HG03378 (cell line): ENCODE measurements at regions not wholly inside any gene's neighbourhood (a gene's known extent, or its start where the extent isn't known, plus 50 kb on each side); places are given as distances from the start of the nearest gene placed in this dataset.

Source experiments
- ATAC-seq: cut with Tn5 transposase; IDR thresholded peaks from one replicate; pipeline ENCODE4 v1.9.1; 2021; ENCODE audit warnings: mild to moderate bottlenecking, moderate library complexity; ENCODE audit not compliant: unreplicated experiment

DNA sequence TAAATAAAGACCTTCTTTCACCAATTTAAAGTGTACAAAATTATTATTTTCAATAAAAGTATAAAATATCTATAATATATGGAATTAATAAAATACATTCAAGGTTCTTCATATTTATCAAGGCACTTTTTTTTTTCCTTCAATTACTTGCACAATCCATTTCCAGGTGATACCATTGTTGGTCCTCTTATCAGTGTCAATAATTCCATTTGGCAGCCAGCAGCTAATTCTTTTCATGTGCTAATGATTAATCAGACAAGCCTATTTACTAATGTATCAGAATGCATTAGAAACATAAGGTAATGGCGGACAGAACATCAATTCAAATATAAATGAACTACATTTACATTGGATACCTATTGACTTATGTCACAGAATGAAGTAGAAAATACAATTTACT, 622.2 kb downstream of the TOX3 start:
- no peak for ATAC-seq

- no peak for ATAC-seq
Measured at GRCh38 chr16:51922476-51922875, 624.5 kb downstream of the TOX3 start.

- no peak for ATAC-seq
Measured at GRCh38 chr16:51919736-51920135, 627.2 kb downstream of the TOX3 start.

DNA sequence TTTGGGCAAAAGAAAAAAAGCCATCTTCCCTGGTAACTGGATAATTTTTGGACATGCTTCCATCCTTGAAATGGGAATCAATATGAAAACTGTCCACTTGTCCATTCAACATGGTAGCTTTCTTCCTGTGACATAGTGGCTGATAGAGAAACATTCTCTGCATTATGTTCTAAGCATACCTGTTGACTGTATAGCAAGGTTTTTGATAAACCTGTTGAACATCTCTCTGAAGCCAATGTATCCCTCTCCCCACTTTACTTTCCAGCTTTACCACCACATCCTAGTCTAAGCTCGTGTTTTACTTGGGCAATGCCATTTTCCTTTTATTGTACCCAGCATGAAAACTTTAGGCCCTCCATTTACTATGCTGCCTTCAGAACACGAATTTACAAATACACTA, 630.1 kb downstream of the TOX3 start:
- no peak for ATAC-seq

- ATAC-seq, result no peak
Measured at GRCh38 chr16:51916231-51916630, 630.7 kb downstream of the TOX3 start.

DNA sequence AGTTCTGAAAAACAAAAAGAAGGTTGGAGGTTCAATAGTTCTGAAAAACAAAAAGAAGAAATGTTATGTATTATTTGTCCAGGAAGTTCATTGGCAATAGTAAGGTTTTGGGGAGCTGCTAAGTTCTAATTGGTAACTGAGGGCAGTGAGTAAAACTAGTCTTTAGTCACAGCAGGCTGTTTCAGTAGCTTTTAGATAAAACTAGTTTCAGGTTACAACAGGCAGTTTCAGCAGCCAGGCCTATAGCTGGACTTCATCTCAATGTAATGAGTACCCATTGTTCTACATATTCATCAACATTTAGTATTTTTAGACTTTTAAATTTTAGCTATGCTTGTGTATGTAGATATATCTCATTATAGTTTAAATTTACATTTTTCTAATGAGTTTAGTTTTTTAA, 639.3 kb downstream of the TOX3 start:
- ATAC-seq, result no peak

GRCh38 chr16:51900221-51900780, 646.6 kb downstream of the TOX3 start:
- ATAC-seq, result no peak

DNA sequence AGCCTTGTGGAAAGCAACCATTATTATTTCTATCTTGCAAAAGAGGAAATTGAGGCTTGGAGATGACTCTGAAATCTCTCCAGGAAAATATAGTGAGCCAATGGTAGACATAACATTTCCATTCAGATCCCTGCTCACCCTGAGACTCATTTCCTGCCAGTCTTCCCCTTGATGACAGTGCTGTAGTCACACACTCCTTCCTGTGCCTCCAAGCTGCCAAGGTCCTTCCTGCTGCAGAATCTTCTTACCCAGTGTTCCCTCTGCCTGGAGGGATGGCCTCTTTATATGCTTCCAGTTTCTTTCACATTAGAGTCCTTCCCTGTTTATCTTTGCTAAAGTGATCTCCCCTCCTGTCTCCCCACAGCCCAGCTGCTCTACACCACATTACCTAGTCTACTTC, 648.1 kb downstream of the TOX3 start:
- ATAC-seq, result no peak

DNA sequence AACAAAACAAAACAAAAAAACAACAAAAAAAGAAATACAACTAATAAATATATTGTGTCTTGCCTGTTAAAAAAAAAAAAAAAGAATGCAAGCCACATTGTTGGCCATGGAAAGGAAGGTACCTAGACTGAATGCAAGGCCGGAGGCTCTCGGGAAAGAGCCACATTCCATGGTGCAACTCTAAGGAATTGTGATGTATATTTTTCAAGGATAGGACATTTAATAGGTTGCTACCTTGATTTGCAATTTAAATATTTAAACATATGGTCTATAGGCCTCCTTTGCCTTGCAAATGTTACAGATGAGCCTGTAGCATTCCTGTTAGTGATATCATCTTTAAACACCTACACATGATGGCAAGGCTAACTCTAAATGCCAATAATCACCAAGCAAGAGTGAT, 650.9 kb downstream of the TOX3 start:
- no peak for ATAC-seq

- no peak for ATAC-seq
Measured at GRCh38 chr16:51892293-51893007, 654.5 kb downstream of the TOX3 start.

GRCh38 chr16:51888534-51888933, 658.4 kb downstream of the TOX3 start:
- ATAC-seq, result no peak

DNA sequence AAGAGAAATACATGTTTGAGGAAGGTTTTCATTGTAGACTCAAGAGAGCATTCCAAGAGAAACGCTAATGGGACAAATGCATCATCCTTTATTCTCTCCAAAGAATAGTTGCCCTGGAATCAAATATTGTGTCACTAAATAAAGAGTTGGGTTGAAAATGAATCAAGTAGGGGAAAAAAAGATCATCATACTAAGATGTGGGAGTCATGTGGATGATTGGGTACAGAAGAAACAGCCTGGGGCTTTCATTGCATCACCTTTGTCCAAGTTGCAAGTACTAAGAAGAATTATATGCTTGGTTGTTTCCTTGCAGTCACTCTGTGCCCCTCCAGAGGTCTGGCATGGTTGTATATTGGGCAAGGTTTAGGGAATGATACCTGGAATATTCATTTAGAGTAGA, 658.9 kb downstream of the TOX3 start:
- no peak for ATAC-seq

DNA sequence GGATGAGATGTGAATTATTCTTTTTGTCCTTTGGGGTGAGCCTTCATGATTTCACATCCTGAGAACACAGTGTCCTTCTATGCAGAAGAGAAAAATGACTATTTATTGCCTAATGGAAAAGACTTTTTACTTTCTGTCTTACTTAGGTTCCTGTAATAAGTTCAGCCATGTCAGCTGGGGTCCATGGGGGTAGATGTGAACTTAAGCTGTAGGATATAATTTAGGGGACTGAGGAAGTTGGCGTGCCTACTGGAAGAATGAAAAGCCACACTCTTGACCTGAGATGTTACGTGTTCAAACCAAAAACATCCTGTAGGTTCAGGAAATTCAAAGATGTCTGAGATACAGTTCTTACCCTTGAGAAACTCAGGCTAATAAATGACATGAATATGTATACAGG, 660.5 kb downstream of the TOX3 start:
- ATAC-seq, result no peak

GRCh38 chr16:51884773-51885172, 662.2 kb downstream of the TOX3 start:
- ATAC-seq, result no peak

DNA sequence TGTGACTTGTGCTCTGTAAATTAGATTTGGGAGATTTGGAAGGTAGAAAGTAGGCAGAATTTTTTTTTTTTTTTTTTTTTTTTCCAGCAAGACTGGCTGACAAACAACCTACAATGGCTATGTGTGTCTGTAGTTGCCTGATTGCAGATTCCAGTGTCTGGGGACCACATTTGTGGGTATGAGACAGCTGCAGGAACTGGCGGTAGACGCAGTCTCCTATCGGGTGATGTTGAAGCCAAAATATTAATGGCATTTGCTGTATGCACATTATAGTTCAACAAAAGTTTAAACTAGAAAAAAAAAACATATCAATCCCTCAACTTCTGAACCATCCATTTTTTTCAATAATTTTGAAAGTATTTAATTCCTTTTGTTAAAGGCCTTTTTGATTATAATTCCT, 665.2 kb downstream of the TOX3 start:
- no peak for ATAC-seq

GRCh38 chr16:51880776-51881175, 666.2 kb downstream of the TOX3 start:
- ATAC-seq, result no peak

GRCh38 chr16:51877686-51878085, 669.3 kb downstream of the TOX3 start:
- no peak for ATAC-seq

- ATAC-seq, result no peak
Measured at GRCh38 chr16:51876934-51877333, 670.0 kb downstream of the TOX3 start.

DNA sequence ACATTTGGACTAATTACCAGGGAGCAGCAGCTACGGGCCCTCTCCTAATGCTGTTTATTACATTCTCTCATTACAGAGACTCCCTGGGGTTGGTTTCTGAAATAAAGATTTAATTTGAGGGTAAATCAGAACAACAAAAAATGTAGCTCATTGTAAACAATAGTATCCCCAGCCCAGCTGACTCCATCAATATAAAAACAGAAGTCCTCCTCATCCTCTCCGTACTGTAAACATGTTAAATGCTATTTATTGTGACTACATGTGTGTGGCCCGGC, 670.4 kb downstream of the TOX3 start:
- ATAC-seq, result no peak

- ATAC-seq, result no peak
Measured at GRCh38 chr16:51875834-51876600, 670.9 kb downstream of the TOX3 start.

DNA sequence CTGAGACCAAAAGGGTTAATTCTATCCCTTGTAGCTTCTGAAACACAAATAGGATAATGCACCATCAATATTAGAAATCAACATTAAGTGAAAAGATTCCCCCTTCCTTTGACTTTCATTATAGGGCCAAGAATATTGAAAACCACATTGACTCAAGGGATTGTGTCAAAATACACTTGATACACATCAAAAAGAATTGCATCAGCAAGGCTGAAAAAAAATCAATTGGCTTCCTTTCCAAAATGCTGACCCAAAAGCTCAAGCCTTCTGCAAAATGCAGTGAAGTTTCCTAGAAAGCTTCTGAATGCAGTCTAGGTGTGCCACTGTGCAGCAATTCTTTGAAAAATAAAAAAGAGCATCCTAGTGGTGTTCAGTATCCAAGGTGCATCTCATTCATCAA, 674.4 kb downstream of the TOX3 start:
- no peak for ATAC-seq

DNA sequence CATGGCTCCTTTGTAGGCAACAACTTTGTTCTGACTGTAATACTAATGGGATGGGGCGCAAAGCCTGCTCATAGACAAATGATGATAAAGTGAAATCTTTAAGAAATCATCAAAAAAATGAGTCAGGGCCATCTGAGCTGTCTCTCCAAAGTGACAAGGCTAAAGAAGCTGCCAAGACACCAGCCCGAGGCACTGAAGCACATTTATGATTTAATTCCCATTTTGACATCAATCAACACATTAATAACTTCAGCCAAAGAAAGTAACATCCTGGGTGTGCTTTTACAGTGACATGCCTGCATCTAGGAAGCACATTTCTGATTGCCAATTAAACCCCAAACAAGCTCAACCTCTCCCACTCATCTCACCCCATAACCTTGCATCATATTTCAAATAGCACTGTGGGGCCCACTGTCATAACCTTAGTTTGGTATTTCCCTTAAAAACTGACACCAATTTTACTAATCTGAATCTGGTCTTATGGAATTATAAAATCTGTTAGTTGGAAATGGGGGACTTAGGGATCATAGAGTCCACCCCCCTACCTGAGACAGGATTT, 676.6 kb downstream of the TOX3 start:
- no peak for ATAC-seq
